ENCODE measurements at regions not wholly inside any gene's neighbourhood (a gene's known extent, or its start where the extent isn't known, plus 50 kb on each side); places are given as distances from the start of the nearest gene placed in this dataset.

- intact Hi-C loops (cut with micrococcal nuclease), result no loop called here
Observed at GRCh38 chr5:2847608-2848007, 96.1 kb upstream of the IRX2 start.

More at GRCh38 chr5:2847608-2848007, 96.1 kb upstream of the IRX2 start:
- H3K4me3 ChIP-seq, result no peak overlapping the region
- FAIRE-seq (no peak), ATAC-seq (no peak), DNase-seq (ENCODE audit: extremely low read depth in 1 of 4, low spot score in 3 of 4) (no peak)
- no peaks in the 10 kb centered on the region for H4K20me1 ChIP-seq (replicated peaks; ENCODE audit: control insufficient read depth, insufficient read depth, low read length)
- BruUV-seq (replicated peaks), result no TSS peak
- H3K9me3 ChIP-seq (replicated peaks; ENCODE audit: control insufficient read depth, insufficient read depth, low read depth, low read length), result no peaks in the 10 kb centered on the region
- 0% methylated on average over 11 of the region's 11 CpGs for WGBS (ENCODE audit: insufficient coverage, low coverage, missing lambda C conversion rate)
- H3K9me1 ChIP-seq (ENCODE audit: control insufficient read depth, insufficient read depth, low read length), result no peaks in the 10 kb centered on the region
- ChIA-PET POLR2A (no interaction called here), CTCF (ENCODE audit: low intra/inter-chr PET ratio) (no interaction called here)
- no peak overlapping the region for H3K9ac ChIP-seq (ENCODE audit: insufficient read depth in 1 of 2, low read depth in 2 of 2, low read length in 2 of 2)
- H3K4me2 ChIP-seq (ENCODE audit: insufficient read depth, low read length), result no peak overlapping the region
- TF ChIP-seq ZMIZ1 (IDR thresholded peaks at IDR 0.05; ENCODE audit: low read depth in 2 of 2, low read length in 2 of 2), result no peak
- TF ChIP-seq NFRKB (IDR thresholded peaks at IDR 0.05; ENCODE audit: low read depth), result no peak
- TF ChIP-seq GTF2A2 (tag; IDR thresholded peaks at IDR 0.05), result no peak
- no peak for TF ChIP-seq MEIS2 (IDR thresholded peaks at IDR 0.05; ENCODE audit: partially characterized antibody)
- TF ChIP-seq ZNF347 (CRISPR knock-in tag; IDR thresholded peaks at IDR 0.05; ENCODE audit: low read depth), result no peak
- no peak for TF ChIP-seq E2F5 (CRISPR knock-in tag; IDR thresholded peaks at IDR 0.05)
- TF ChIP-seq TCF7 (IDR thresholded peaks at IDR 0.05; ENCODE audit: borderline replicate concordance), result no peak
- TF ChIP-seq MXI1 (IDR thresholded peaks at IDR 0.05; ENCODE audit: low read depth, low read length), result no peak
- TF ChIP-seq PBX2 (CRISPR knock-in tag; IDR thresholded peaks at IDR 0.05; ENCODE audit: low read depth), result no peak
- no peak for TF ChIP-seq PBX2 (tag; conservative IDR thresholded peaks at IDR 0.05; ENCODE audit: low read depth)
- no peak for TF ChIP-seq NR2F6 (CRISPR knock-in tag; IDR thresholded peaks at IDR 0.05)
- no peak for TF ChIP-seq ZNF76 (CRISPR knock-in tag; IDR thresholded peaks at IDR 0.05; ENCODE audit: borderline replicate concordance)
- TF ChIP-seq ZBTB11 (CRISPR knock-in tag; IDR thresholded peaks at IDR 0.05), result no peak
- H3K79me2 ChIP-seq (ENCODE audit: control insufficient read depth, insufficient read depth, low read length), result no peaks in the 10 kb centered on the region
- in situ Hi-C loops (cut with MboI), result no loop called here
- H3K27me3 ChIP-seq (ENCODE audit: control insufficient read depth in 2 of 2, insufficient read depth in 2 of 2, low read length in 2 of 2), result no peaks in the 10 kb centered on the region
- H2AFZ ChIP-seq (ENCODE audit: low read depth, low read length), result no peak overlapping the region
- no peaks in the 10 kb centered on the region for H3K36me3 ChIP-seq (ENCODE audit: control insufficient read depth, insufficient read depth, low read length)
- H3K4me1 ChIP-seq (replicated peaks in 1 of 2; ENCODE audit: control insufficient read depth in 2 of 2, insufficient read depth in 2 of 2, low read length in 2 of 2), result no peaks in the 10 kb centered on the region
- no peak overlapping the region for H3K27ac ChIP-seq (ENCODE audit: extremely low read depth, low read depth, low read length)
